ENCODE measurements at regions not wholly inside any gene's neighbourhood (a gene's known extent, or its start where the extent isn't known, plus 50 kb on each side); places are given as distances from the start of the nearest gene placed in this dataset.

DNA sequence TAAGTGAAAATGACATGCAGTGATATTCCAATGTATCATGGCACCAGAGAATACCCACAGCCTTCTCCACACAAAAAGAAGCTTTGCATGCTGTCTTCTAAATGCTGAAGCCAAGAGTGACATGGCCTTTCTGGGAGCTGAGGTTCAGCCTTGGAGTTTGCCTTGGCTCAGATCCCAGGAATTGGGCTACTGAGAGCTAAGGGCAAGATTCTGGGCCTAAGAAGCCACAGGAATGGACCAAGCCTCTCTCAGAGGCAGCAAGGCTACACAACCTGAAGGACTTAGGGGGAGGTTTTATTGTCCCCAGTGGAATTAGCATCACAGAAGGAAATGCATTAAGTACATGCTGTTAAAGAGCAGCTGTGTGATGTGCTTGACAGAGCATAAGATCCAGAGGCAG, 1078.5 kb downstream of the TUSC7 start:
- ATAC-seq (no peak), DNase-seq (no peak)
- H3K36me3 Mint-ChIP-seq (ENCODE audit: low read depth), result no peaks in the 10 kb centered on the region
- ChIA-PET POLR2A (no interaction called here), CTCF (no interaction called here)
- no peak overlapping the region for H3K27ac Mint-ChIP-seq
- no peaks in the 10 kb centered on the region for H3K4me1 Mint-ChIP-seq (ENCODE audit: low read depth)
- no peaks in the 10 kb centered on the region for H3K9me3 Mint-ChIP-seq (ENCODE audit: insufficient read depth)
- H3K4me3 Mint-ChIP-seq, result no peak overlapping the region
- no peaks in the 10 kb centered on the region for H3K27me3 Mint-ChIP-seq (ENCODE audit: low read depth)

- CTCF ChIA-PET, result no interaction called here
- no peak overlapping the region for H3K4me3 Mint-ChIP-seq
- no peak for ATAC-seq
- no peak for DNase-seq
- POLR2A ChIA-PET, result no interaction called here
- H3K9me3 Mint-ChIP-seq (ENCODE audit: insufficient read depth), result no peaks in the 10 kb centered on the region
- H3K36me3 Mint-ChIP-seq (ENCODE audit: low read depth), result no peaks in the 10 kb centered on the region
- H3K27ac Mint-ChIP-seq, result no peak overlapping the region
- H3K27me3 Mint-ChIP-seq (ENCODE audit: low read depth), result no peaks in the 10 kb centered on the region
- H3K4me1 Mint-ChIP-seq (ENCODE audit: low read depth), result no peaks in the 10 kb centered on the region
Measured at GRCh38 chr3:117788506-117788905, 1078.9 kb downstream of the TUSC7 start.

- Mint-ChIP-seq H3K36me3 (ENCODE audit: low read depth) (no peaks in the 10 kb centered on the region), H3K4me1 (ENCODE audit: low read depth) (no peaks in the 10 kb centered on the region), H3K4me3 (no peak overlapping the region), H3K27ac (no peak overlapping the region), H3K9me3 (ENCODE audit: insufficient read depth) (no peaks in the 10 kb centered on the region), H3K27me3 (ENCODE audit: low read depth) (no peaks in the 10 kb centered on the region)
- ChIA-PET CTCF (no interaction called here), POLR2A (no interaction called here)
- no peak for ATAC-seq
- no peak for DNase-seq
Measured at GRCh38 chr3:117790235-117790987, 1080.8 kb downstream of the TUSC7 start.

DNA sequence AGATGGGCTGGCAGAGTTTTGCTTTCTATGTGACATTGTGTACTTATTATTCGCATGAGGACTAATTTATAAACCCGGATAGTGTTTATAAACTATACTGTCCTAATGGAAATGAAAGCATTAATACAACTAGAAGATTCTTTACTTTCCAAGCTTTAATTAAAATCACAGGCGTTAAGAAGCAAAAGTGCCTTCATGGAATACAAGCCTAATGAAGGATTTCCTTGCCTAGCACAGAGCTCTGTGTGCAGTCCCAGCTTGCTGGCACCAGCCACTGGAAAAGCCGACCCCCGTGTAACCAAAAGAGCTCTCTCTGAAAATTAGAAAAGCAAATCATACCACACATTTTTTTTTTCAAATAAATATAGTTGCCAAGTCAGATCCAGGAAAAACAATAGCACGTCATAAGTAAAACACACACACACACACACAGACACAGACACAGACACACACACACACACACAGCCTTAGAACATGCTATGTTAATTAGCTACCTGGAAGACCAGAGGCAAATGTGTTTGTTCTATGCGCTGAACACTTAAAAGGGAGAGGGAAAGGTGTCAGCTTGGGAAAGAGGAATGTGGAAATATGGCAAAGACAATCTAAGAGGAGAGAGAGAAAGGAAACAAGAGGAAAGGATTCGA, 1084.2 kb downstream of the TUSC7 start:
- Mint-ChIP-seq H3K27ac (no peak overlapping the region), H3K4me3 (no peak overlapping the region), H3K4me1 (ENCODE audit: low read depth) (no peaks in the 10 kb centered on the region), H3K27me3 (ENCODE audit: low read depth) (no peaks in the 10 kb centered on the region), H3K36me3 (ENCODE audit: low read depth) (no peaks in the 10 kb centered on the region), H3K9me3 (ENCODE audit: insufficient read depth) (no peaks in the 10 kb centered on the region)
- POLR2A ChIA-PET, result no interaction called here
- CTCF ChIA-PET, result no interaction called here
- ATAC-seq, result no peak
- DNase-seq, result no peak

DNA sequence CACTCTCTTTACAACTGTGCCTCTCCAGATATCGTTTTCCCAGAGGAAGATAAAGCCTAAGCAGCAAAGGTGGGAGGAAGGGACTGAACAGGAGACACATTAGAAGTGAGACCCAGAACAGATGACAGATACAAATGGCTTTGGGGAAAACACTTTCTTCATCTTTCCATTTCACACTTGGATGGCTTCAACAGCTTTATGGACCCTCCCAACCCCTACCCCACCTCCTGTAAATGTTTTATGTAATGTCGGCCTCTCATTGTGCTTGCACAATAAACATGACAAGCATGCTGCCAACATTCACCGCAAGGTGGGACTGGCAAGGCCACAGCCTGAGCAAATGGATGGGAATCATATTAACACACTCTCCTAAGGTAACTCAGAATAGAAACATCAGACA, 1088.6 kb downstream of the TUSC7 start:
- Mint-ChIP-seq H3K4me1 (ENCODE audit: low read depth) (no peaks in the 10 kb centered on the region), H3K4me3 (no peak overlapping the region), H3K27me3 (ENCODE audit: low read depth) (no peaks in the 10 kb centered on the region), H3K9me3 (ENCODE audit: insufficient read depth) (no peaks in the 10 kb centered on the region), H3K27ac (no peak overlapping the region), H3K36me3 (ENCODE audit: low read depth) (no peaks in the 10 kb centered on the region)
- POLR2A ChIA-PET, result no interaction called here
- no peak for ATAC-seq
- CTCF ChIA-PET, result no interaction called here
- DNase-seq, result no peak

GRCh38 chr3:117798687-117799386, 1089.3 kb downstream of the TUSC7 start:
- H3K4me1 Mint-ChIP-seq (ENCODE audit: low read depth), result no peaks in the 10 kb centered on the region
- DNase-seq (no peak), ATAC-seq (no peak)
- H3K4me3 Mint-ChIP-seq, result no peak overlapping the region
- no peak overlapping the region for H3K27ac Mint-ChIP-seq
- H3K9me3 Mint-ChIP-seq (ENCODE audit: insufficient read depth), result no peaks in the 10 kb centered on the region
- H3K27me3 Mint-ChIP-seq (ENCODE audit: low read depth), result no peaks in the 10 kb centered on the region
- POLR2A ChIA-PET, result no interaction called here
- CTCF ChIA-PET, result no interaction called here
- no peaks in the 10 kb centered on the region for H3K36me3 Mint-ChIP-seq (ENCODE audit: low read depth)

DNA sequence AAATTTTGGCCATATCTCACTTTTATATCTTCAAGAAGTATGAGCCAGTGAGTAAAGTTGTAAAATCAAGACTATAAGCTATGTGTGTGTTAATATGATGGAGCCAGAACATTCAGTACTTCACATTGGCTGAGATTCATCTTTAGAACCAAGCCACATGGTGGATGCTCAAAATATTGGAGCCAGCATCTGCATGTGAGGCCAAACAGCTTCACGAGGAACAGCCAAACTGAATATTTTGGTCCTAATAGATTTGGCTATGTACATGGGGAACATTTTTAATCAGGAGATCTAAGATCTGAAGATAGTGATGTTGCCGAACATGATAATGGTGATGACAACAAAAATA, 1089.8 kb downstream of the TUSC7 start:
- H3K36me3 Mint-ChIP-seq (ENCODE audit: low read depth), result no peaks in the 10 kb centered on the region
- POLR2A ChIA-PET, result no interaction called here
- no peaks in the 10 kb centered on the region for H3K27me3 Mint-ChIP-seq (ENCODE audit: low read depth)
- CTCF ChIA-PET, result no interaction called here
- DNase-seq, result no peak
- no peak overlapping the region for H3K4me3 Mint-ChIP-seq
- ATAC-seq, result no peak
- H3K4me1 Mint-ChIP-seq (ENCODE audit: low read depth), result no peaks in the 10 kb centered on the region
- no peaks in the 10 kb centered on the region for H3K9me3 Mint-ChIP-seq (ENCODE audit: insufficient read depth)
- no peak overlapping the region for H3K27ac Mint-ChIP-seq

DNA sequence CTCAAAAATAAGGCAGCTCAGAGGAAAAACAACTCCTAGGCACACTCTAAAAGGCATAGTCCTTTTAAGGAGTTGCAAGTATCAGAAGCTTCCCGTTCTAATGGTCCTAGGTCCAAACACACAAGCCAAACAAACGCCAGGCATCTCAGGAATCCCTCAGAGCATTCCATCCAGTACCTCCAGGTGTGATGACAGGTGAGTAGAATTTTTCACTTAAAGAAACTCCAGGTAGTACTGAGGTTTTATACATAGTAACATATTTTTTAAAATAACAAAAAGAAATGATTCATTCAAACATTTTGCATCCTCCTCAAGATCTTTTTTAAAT, 1092.3 kb downstream of the TUSC7 start:
- no peak for DNase-seq
- Mint-ChIP-seq H3K27ac (no peak overlapping the region), H3K27me3 (ENCODE audit: low read depth) (no peaks in the 10 kb centered on the region), H3K9me3 (ENCODE audit: insufficient read depth) (no peaks in the 10 kb centered on the region), H3K4me3 (no peak overlapping the region), H3K4me1 (ENCODE audit: low read depth) (no peaks in the 10 kb centered on the region), H3K36me3 (ENCODE audit: low read depth) (no peaks in the 10 kb centered on the region)
- ATAC-seq, result no peak
- ChIA-PET CTCF (no interaction called here), POLR2A (no interaction called here)

DNA sequence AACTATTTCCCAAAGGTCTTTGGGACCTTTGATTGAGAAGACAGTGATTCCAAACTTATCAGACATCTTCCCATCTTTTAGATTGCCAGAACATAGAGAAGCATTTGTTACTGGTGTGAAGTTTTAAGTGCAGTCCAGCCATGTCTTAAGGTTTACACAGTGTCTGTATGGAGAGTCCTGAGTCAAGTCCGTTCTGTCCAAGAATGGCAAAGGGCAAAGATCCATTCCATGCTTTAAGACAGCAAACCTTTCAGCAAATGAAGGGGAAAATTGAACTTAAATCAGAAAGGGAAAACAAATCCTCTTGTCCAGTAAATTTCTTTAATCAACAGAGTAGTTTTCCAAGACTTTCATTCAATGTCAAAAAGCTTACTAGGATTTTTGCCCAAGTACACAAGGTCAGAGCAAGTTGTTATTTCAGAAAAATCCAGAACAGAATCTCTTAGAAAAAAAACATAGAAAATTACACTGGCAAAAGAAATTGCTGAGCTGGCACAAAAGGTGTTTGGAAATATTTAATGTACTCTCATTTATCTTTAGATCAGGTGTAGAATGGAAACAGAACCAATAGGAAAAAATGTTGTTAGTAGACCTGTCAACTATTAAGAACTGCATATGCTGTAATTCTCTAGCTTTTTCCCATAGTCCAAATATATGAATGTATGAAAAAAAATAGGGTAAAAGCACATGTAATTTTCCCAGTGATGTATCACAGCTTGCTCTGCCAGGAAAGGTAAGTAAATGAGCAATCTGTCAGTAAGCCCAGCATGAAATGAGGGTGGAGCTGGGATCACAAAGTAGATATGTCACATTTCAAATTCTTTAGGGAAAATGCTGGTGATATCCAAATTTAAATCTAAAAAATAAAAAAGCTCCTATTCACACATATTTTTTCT, 1099.9 kb downstream of the TUSC7 start:
- ATAC-seq (no peak), DNase-seq (no peak)
- no peaks in the 10 kb centered on the region for H3K27me3 Mint-ChIP-seq (ENCODE audit: low read depth)
- H3K9me3 Mint-ChIP-seq (ENCODE audit: insufficient read depth), result peaks cover 4% of the 10 kb centered on the region
- no peak overlapping the region for H3K4me3 Mint-ChIP-seq
- ChIA-PET CTCF (no interaction called here), POLR2A (no interaction called here)
- no peaks in the 10 kb centered on the region for H3K36me3 Mint-ChIP-seq (ENCODE audit: low read depth)
- H3K27ac Mint-ChIP-seq, result no peak overlapping the region
- H3K4me1 Mint-ChIP-seq (ENCODE audit: low read depth), result no peaks in the 10 kb centered on the region

GRCh38 chr3:117811786-117812185, 1102.2 kb downstream of the TUSC7 start:
- CTCF ChIA-PET, result no interaction called here
- Mint-ChIP-seq H3K4me3 (no peak overlapping the region), H3K27ac (no peak overlapping the region), H3K36me3 (ENCODE audit: low read depth) (no peaks in the 10 kb centered on the region), H3K4me1 (ENCODE audit: low read depth) (no peaks in the 10 kb centered on the region), H3K9me3 (ENCODE audit: insufficient read depth) (peaks cover 4% of the 10 kb centered on the region), H3K27me3 (ENCODE audit: low read depth) (no peaks in the 10 kb centered on the region)
- POLR2A ChIA-PET, result no interaction called here
- no peak for ATAC-seq
- no peak for DNase-seq

DNA sequence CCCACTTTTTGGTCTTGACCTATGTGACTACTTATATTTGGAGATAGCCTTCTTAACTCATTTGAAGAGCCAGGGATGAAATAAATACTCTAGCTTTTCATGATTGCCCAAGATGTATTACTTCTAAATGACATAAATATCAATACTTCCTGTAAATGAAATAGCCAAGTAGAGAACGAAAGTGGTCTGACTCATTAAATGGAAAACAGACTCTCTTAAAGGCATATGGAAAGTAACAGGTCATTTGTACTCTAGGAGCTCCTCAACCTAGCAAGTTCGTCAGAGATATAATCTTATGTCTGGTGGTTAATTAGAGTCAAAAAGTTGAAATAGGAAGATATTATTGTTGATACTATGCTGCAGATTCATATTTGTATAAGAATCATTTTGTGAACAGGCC, 1105.4 kb downstream of the TUSC7 start:
- CTCF ChIA-PET, result no interaction called here
- no peaks in the 10 kb centered on the region for H3K36me3 Mint-ChIP-seq (ENCODE audit: low read depth)
- peaks cover 4% of the 10 kb centered on the region for H3K9me3 Mint-ChIP-seq (ENCODE audit: insufficient read depth)
- POLR2A ChIA-PET, result no interaction called here
- ATAC-seq (no peak), DNase-seq (no peak)
- no peaks in the 10 kb centered on the region for H3K4me1 Mint-ChIP-seq (ENCODE audit: low read depth)
- H3K27ac Mint-ChIP-seq, result no peak overlapping the region
- no peaks in the 10 kb centered on the region for H3K27me3 Mint-ChIP-seq (ENCODE audit: low read depth)
- no peak overlapping the region for H3K4me3 Mint-ChIP-seq

- POLR2A ChIA-PET, result no interaction called here
Measured at GRCh38 chr3:117817103-117817502, 1107.5 kb downstream of the TUSC7 start.

More at GRCh38 chr3:117817103-117817502, 1107.5 kb downstream of the TUSC7 start:
- no peaks in the 10 kb centered on the region for H3K36me3 Mint-ChIP-seq (ENCODE audit: low read depth)
- DNase-seq (no peak), ATAC-seq (no peak)
- no peaks in the 10 kb centered on the region for H3K27me3 Mint-ChIP-seq (ENCODE audit: low read depth)
- no peak overlapping the region for H3K27ac Mint-ChIP-seq
- H3K4me1 Mint-ChIP-seq (ENCODE audit: low read depth), result no peaks in the 10 kb centered on the region
- CTCF ChIA-PET, result no interaction called here
- H3K9me3 Mint-ChIP-seq (ENCODE audit: insufficient read depth), result no peaks in the 10 kb centered on the region
- no peak overlapping the region for H3K4me3 Mint-ChIP-seq

Measured in activated CD8-positive, alpha-beta T cell treated with anti-CD3 and anti-CD28 coated beads, Interleukin-2, amount 10 ng/mL, durations not matched to agents 7 days and 5 days (primary cell).